Thyroid gland (tissue), 4 donors: ENCODE measurements at regions not wholly inside any gene's neighbourhood (a gene's known extent, or its start where the extent isn't known, plus 50 kb on each side); places are given as distances from the start of the nearest gene placed in this dataset.

Experiments
- POLR2A ChIP-seq, 2 donors: fragments of 450-650 bp; IDR thresholded peaks; one replicate each; pipeline ENCODE4 v1.6.1; 2017; ENCODE audit warnings: antibody characterized with exemption in 2 of 2, mild to moderate bottlenecking in 2 of 2, moderate library complexity in 1 of 2
- TF ChIP-seq, protein P1 (sequence below), 6 experiments: fragments of 200-600 bp in 3 of 6; fragments of 450-650 bp in 3 of 6; sonication (generic) in 3 of 6; IDR thresholded peaks; one replicate each; pipeline ENCODE4 v1.5.1; 2016 to 2019; ENCODE audit warnings: antibody characterized with exemption in 6 of 6, mild to moderate bottlenecking in 2 of 6, inconsistent platforms in 1 of 6, moderate library complexity in 1 of 6

DNA sequence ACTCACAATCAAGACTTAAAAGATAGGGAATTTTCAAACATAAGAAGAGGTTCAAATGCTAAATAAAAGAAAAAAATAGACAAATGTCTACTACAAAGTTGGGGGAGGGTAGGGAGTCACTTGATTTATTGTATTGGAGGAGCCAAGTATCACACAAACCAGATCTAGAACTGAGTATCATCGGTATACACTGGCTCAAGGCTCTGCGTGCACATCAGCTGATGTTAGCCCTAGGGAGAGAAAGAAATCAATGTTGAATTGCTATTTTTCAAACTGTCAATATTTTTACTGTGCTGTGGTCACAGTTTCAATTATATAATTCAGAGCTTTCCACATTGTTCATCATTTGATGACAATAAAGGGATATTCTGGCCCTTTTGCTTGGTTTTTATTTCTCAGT lies 54.9 kb upstream of the RXFP2 start:
- TF ChIP-seq, protein P1, sequence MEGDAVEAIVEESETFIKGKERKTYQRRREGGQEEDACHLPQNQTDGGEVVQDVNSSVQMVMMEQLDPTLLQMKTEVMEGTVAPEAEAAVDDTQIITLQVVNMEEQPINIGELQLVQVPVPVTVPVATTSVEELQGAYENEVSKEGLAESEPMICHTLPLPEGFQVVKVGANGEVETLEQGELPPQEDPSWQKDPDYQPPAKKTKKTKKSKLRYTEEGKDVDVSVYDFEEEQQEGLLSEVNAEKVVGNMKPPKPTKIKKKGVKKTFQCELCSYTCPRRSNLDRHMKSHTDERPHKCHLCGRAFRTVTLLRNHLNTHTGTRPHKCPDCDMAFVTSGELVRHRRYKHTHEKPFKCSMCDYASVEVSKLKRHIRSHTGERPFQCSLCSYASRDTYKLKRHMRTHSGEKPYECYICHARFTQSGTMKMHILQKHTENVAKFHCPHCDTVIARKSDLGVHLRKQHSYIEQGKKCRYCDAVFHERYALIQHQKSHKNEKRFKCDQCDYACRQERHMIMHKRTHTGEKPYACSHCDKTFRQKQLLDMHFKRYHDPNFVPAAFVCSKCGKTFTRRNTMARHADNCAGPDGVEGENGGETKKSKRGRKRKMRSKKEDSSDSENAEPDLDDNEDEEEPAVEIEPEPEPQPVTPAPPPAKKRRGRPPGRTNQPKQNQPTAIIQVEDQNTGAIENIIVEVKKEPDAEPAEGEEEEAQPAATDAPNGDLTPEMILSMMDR (IDR thresholded peaks at IDR 0.05) = no peak
- TF ChIP-seq POLR2A (IDR thresholded peaks at IDR 0.05) = no peak
